IMR-90 (cell line): ENCODE measurements at regions not wholly inside any gene's neighbourhood (a gene's known extent, or its start where the extent isn't known, plus 50 kb on each side); places are given as distances from the start of the nearest gene placed in this dataset.

Source experiments
- ATAC-seq: fragments of 200-7000 bp; cut with Tn5 transposase; 2 replicates; pipeline ENCODE4 v1.9.1; 2020; ENCODE audit warnings: low read depth, mild to moderate bottlenecking, moderate library complexity
- BruUV-seq: library from RNA; stranded (reverse); fragments of 400-500 nt; replicated peaks from 2 replicates; lab custom pipeline; 2021; lab: Mats Ljungman, UMichigan
- CTCF ChIA-PET: fragments of 300-600 bp; formaldehyde crosslinking; extraction: SDS; loops from one replicate; lab custom pipeline; 2021; ENCODE audit warnings: antibody characterized with exemption; lab: Yijun Ruan, JAX
- POLR2A ChIA-PET: fragments of 300-600 bp; sonication (Branson Sonifier 250); formaldehyde crosslinking; loops from one replicate; lab custom pipeline; 2022; ENCODE audit warnings: antibody characterized with exemption; ENCODE audit not compliant: unreplicated experiment; lab: Charles Lee
- DNase-seq: peaks from one replicate; pipeline ENCODE4 v3.0.0; 2013
- H2AFZ ChIP-seq: replicated peaks from 2 replicates; pipeline ENCODE3; 2013; ENCODE audit warnings: low read length, mild to moderate bottlenecking; ENCODE audit not compliant: poor library complexity
- H2AK5ac ChIP-seq: 2 replicates; pipeline ENCODE4 v1.6.1; 2013; ENCODE audit warnings: low read depth, low read length, inconsistent platforms
- H2AK9ac ChIP-seq: replicated peaks from 2 replicates; pipeline ENCODE3; 2013; ENCODE audit warnings: mild to moderate bottlenecking, low read depth, low read length, moderate library complexity; ENCODE audit not compliant: poor library complexity
- H2BK120ac ChIP-seq: 2 replicates; pipeline ENCODE4 v1.6.1; 2013; ENCODE audit warnings: low read depth, low read length, inconsistent platforms
- H2BK15ac ChIP-seq: 3 replicates; pipeline ENCODE4 v1.6.1; 2013; ENCODE audit warnings: low read depth, low read length, inconsistent platforms
- H2BK20ac ChIP-seq: 2 replicates; pipeline ENCODE4 v1.6.1; 2013; ENCODE audit warnings: low read depth, mild to moderate bottlenecking, inconsistent platforms, low read length, moderate library complexity
- H2BK5ac ChIP-seq: 2 replicates; pipeline ENCODE4 v1.6.1; 2013; ENCODE audit warnings: mild to moderate bottlenecking, low read depth, low read length, inconsistent platforms; ENCODE audit not compliant: poor library complexity, severe bottlenecking
- H3K14ac ChIP-seq: replicated peaks from 2 replicates; pipeline ENCODE4 v1.6.1; 2013; ENCODE audit warnings: low read depth, low read length, inconsistent platforms
- H3K18ac ChIP-seq: 2 replicates; pipeline ENCODE4 v1.6.1; 2013; ENCODE audit warnings: low read depth, low read length, control low read depth
- H3K23ac ChIP-seq: 2 replicates; pipeline ENCODE4 v1.6.1; 2013; ENCODE audit warnings: low read depth, low read length, inconsistent platforms
- H3K27ac ChIP-seq: 2 replicates; pipeline ENCODE4 v1.5.1; 2013; ENCODE audit warnings: mild to moderate bottlenecking, control low read depth, low read length; ENCODE audit not compliant: insufficient read depth
- H3K27me3 ChIP-seq: 2 replicates; pipeline ENCODE4 v1.6.1; 2013; ENCODE audit warnings: low read length; ENCODE audit not compliant: control insufficient read depth, insufficient read depth
- H3K36me3 ChIP-seq: 2 replicates; pipeline ENCODE4 v1.6.1; 2013; ENCODE audit warnings: low read length, mixed read lengths; ENCODE audit not compliant: control insufficient read depth, insufficient read depth
- H3K4ac ChIP-seq: 2 replicates; pipeline ENCODE4 v1.6.1; 2013; ENCODE audit warnings: low read depth, low read length, inconsistent platforms
- H3K4me1 ChIP-seq: 2 replicates; pipeline ENCODE4 v1.6.1; 2013; ENCODE audit warnings: low read length, mixed read lengths; ENCODE audit not compliant: control insufficient read depth, insufficient read depth
- H3K4me2 ChIP-seq: 2 replicates; pipeline ENCODE4 v1.6.1; 2013; ENCODE audit warnings: low read depth, mild to moderate bottlenecking, control low read depth, low read length, moderate library complexity
- H3K4me3 ChIP-seq: 2 replicates; pipeline ENCODE4 v1.5.1; 2013; ENCODE audit warnings: low read depth, mild to moderate bottlenecking, control low read depth, low read length, moderate library complexity; ENCODE audit not compliant: insufficient read depth
- H3K56ac ChIP-seq: 2 replicates; pipeline ENCODE4 v1.6.1; 2013; ENCODE audit warnings: low read length, inconsistent platforms; ENCODE audit not compliant: insufficient read depth; ENCODE audit errors: extremely low read depth
- H3K79me1 ChIP-seq, 2 experiments: 2 replicates each; pipeline ENCODE4 v1.6.1; 2013; ENCODE audit warnings: low read length in 2 of 2, inconsistent platforms in 1 of 2, low read depth in 1 of 2
- H3K9ac ChIP-seq: 2 replicates; pipeline ENCODE4 v1.6.1; 2013; ENCODE audit warnings: low read depth, low read length, control low read depth
- H3K9me1 ChIP-seq: 2 replicates; pipeline ENCODE4 v1.6.1; 2013; ENCODE audit warnings: low read length, inconsistent platforms; ENCODE audit not compliant: insufficient read depth
- H3K9me3 ChIP-seq: 2 replicates; pipeline ENCODE4 v1.6.1; 2013; ENCODE audit warnings: low read length; ENCODE audit not compliant: control insufficient read depth, insufficient read depth
- H4K20me1 ChIP-seq: 2 replicates; pipeline ENCODE4 v1.6.1; 2013; ENCODE audit warnings: low read length, inconsistent platforms; ENCODE audit not compliant: insufficient read depth
- H4K5ac ChIP-seq: 2 replicates; pipeline ENCODE4 v1.6.1; 2013; ENCODE audit warnings: mild to moderate bottlenecking, low read depth, low read length, control low read depth
- H4K8ac ChIP-seq, 2 experiments: 2 replicates each; pipeline ENCODE4 v1.6.1; 2013; ENCODE audit warnings: low read depth in 2 of 2, low read length in 2 of 2, control low read depth in 1 of 2, inconsistent platforms in 1 of 2
- H4K91ac ChIP-seq: 2 replicates; pipeline ENCODE4 v1.6.1; 2013; ENCODE audit warnings: low read depth, low read length, inconsistent platforms; ENCODE audit not compliant: insufficient read depth
- CHD1 ChIP-seq: IDR thresholded peaks from 2 replicates; pipeline ENCODE4 v1.6.1; 2012; ENCODE audit warnings: low read depth, low read length, improper control_type of control experiment
- FOS ChIP-seq: fragments of 150-350 bp; IDR thresholded peaks from 2 replicates; pipeline ENCODE4 v1.6.1; 2016; ENCODE audit warnings: low read depth, low read length
- MXI1 ChIP-seq: IDR thresholded peaks from 2 replicates; pipeline ENCODE4 v1.6.1; 2012; ENCODE audit warnings: low read depth, mild to moderate bottlenecking, low read length, moderate library complexity, borderline replicate concordance
- POLR2A ChIP-seq: IDR thresholded peaks from 2 replicates; pipeline ENCODE4 v1.6.1; 2012; ENCODE audit warnings: mild to moderate bottlenecking, low read depth, low read length
- RCOR1 ChIP-seq: IDR thresholded peaks from 2 replicates; pipeline ENCODE4 v1.6.1; 2012; ENCODE audit warnings: mild to moderate bottlenecking, low read length, improper control_type of control experiment; ENCODE audit not compliant: insufficient replicate concordance
- RFX5 ChIP-seq: IDR thresholded peaks from 2 replicates; pipeline ENCODE4 v1.8.0; 2012; ENCODE audit warnings: low read depth, mild to moderate bottlenecking, low read length, moderate library complexity
- SMC3 ChIP-seq: fragments of 150-350 bp; IDR thresholded peaks from 2 replicates; pipeline ENCODE4 v1.6.1; 2016; ENCODE audit warnings: low read depth, mild to moderate bottlenecking, antibody characterized with exemption, low read length, moderate library complexity
- WGBS, 2 experiments: methylation state at CpG; one replicate each; pipeline versions ENCODE4 v1.1.5 to v1.1.7; 2013; ENCODE audit warnings: missing lambda C conversion rate in 2 of 2; ENCODE audit not compliant: insufficient read length in 1 of 2; ENCODE audit errors: extremely low coverage in 2 of 2; 5-methylcytosine and 5-hydroxymethylcytosine counted together
- dilution Hi-C: fragments of 300-500 bp; cut with HindIII; formaldehyde crosslinking; loops from one replicate; pipeline ENCODE4 v1.14.3; 2018; ENCODE audit warnings: low sequenced_read_pairs; ENCODE audit not compliant: unreplicated experiment
- in situ Hi-C: fragments of 300-500 bp; cut with MboI; formaldehyde crosslinking; loops from 3 replicates; pipeline ENCODE4 v1.14.3; 2019; ENCODE audit warnings: low sequenced_read_pairs, inconsistent platforms, mixed read lengths
- intact Hi-C: fragments of 100-400 bp; cut with micrococcal nuclease; formaldehyde crosslinking; loops from 2 replicates; pipeline ENCODE4 v1.10.0; 2022
- TF ChIP-seq, protein P1 (sequence below): fragments of 150-350 bp; IDR thresholded peaks from 2 replicates; pipeline ENCODE4 v1.6.1; 2016; ENCODE audit warnings: low read depth, mild to moderate bottlenecking, low read length, moderate library complexity, borderline replicate concordance
- TF ChIP-seq, protein P2 (sequence below): fragments of 150-350 bp; IDR thresholded peaks from 2 replicates; pipeline ENCODE4 v1.6.1; 2017; ENCODE audit warnings: mild to moderate bottlenecking, antibody characterized with exemption, low read length, low read depth
- TF ChIP-seq, protein P3 (sequence below): conservative IDR thresholded peaks from 2 replicates; pipeline ENCODE4 v1.5.1; 2012; ENCODE audit warnings: mild to moderate bottlenecking, low read depth, low read length, improper control_type of control experiment

DNA sequence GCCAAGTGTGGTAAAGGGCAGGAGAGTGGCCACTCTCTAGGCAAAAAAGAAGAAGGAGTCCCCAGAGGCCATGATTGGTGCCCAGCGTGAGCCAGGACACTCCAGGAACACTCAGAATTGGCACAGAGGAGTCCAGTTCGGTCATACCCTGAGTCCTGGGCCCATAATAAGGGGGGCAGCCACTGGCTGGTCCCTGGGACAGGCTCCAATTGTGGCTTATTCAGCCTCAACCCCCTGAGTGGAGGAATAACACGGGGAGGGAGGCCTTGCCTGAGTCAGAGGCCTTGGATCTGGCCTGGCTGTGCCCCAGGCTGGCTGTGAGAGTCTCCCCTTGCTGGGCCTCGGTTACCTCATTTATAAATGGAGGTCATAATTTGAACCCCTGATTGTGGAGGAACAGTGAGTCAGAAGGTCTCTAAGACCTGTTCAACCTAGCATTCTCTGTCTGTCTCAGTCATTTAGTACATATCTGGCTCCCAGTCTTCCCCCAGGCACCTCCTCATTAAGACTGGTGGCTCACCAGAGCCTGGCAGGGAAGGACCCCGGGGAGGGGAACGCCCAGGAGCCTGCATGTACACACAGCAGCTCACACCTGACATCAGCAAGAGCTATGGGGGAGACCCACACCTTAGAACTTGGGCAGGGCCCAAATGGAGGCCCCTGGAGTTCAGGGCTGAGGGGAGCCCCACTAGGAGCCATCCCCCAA lies 95.9 kb upstream of the ATP2B2 start:
- Histone ChIP-seq H3K14ac (no peak overlapping the region), H2BK15ac (no peak overlapping the region), H3K4me3 (no peak overlapping the region), H3K9me3 (no peaks in the 10 kb centered on the region), H4K8ac (no peak overlapping the region), H3K4me1 (no peaks in the 10 kb centered on the region), H3K4ac (no peak overlapping the region), H2AK5ac (no peak overlapping the region), H4K5ac (no peak overlapping the region), H2BK5ac (no peak overlapping the region), H3K79me1 (no peaks in the 10 kb centered on the region), H3K27ac (no peak overlapping the region), H4K20me1 (no peaks in the 10 kb centered on the region), H3K27me3 (peaks cover 2% of the 10 kb centered on the region), H3K23ac (no peak overlapping the region), H3K56ac (no peak overlapping the region), H4K91ac (no peak overlapping the region), H3K18ac (no peak overlapping the region), H2BK120ac (no peak overlapping the region), H3K9ac (no peak overlapping the region), H2AK9ac (no peak overlapping the region), H3K9me1 (peaks cover 5% of the 10 kb centered on the region; the same call in 1 of the 2 replicates), H3K4me2 (no peak overlapping the region), H3K36me3 (no peaks in the 10 kb centered on the region), H2AFZ (no peak overlapping the region), H2BK20ac (no peak overlapping the region)
- DNase-seq (no peak), ATAC-seq (no peak)
- TF ChIP-seq FOS, result no peak
- TF ChIP-seq RFX5, result no peak
- no peak for TF ChIP-seq MXI1
- TF ChIP-seq RCOR1, result no peak
- no peak for TF ChIP-seq CHD1
- TF ChIP-seq, protein P1, sequence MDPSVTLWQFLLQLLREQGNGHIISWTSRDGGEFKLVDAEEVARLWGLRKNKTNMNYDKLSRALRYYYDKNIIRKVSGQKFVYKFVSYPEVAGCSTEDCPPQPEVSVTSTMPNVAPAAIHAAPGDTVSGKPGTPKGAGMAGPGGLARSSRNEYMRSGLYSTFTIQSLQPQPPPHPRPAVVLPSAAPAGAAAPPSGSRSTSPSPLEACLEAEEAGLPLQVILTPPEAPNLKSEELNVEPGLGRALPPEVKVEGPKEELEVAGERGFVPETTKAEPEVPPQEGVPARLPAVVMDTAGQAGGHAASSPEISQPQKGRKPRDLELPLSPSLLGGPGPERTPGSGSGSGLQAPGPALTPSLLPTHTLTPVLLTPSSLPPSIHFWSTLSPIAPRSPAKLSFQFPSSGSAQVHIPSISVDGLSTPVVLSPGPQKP, result no peak
- no peak for TF ChIP-seq SMC3
- TF ChIP-seq POLR2A, result no peak
- TF ChIP-seq, protein P2, sequence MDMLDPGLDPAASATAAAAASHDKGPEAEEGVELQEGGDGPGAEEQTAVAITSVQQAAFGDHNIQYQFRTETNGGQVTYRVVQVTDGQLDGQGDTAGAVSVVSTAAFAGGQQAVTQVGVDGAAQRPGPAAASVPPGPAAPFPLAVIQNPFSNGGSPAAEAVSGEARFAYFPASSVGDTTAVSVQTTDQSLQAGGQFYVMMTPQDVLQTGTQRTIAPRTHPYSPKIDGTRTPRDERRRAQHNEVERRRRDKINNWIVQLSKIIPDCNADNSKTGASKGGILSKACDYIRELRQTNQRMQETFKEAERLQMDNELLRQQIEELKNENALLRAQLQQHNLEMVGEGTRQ, result no peak
- TF ChIP-seq, protein P3, sequence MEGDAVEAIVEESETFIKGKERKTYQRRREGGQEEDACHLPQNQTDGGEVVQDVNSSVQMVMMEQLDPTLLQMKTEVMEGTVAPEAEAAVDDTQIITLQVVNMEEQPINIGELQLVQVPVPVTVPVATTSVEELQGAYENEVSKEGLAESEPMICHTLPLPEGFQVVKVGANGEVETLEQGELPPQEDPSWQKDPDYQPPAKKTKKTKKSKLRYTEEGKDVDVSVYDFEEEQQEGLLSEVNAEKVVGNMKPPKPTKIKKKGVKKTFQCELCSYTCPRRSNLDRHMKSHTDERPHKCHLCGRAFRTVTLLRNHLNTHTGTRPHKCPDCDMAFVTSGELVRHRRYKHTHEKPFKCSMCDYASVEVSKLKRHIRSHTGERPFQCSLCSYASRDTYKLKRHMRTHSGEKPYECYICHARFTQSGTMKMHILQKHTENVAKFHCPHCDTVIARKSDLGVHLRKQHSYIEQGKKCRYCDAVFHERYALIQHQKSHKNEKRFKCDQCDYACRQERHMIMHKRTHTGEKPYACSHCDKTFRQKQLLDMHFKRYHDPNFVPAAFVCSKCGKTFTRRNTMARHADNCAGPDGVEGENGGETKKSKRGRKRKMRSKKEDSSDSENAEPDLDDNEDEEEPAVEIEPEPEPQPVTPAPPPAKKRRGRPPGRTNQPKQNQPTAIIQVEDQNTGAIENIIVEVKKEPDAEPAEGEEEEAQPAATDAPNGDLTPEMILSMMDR, result no peak
- dilution Hi-C loops (no loop called here), intact Hi-C loops (no loop called here), in situ Hi-C loops (no loop called here)
- BruUV-seq, result no TSS peak
- ChIA-PET POLR2A (no interaction called here), CTCF (no interaction called here)
- WGBS, 2 experiments, result 33% methylated on average over 1 of the region's 6 CpGs; no CpG with 5 or more reads in 1 of the 2 experiments
